ENCODE measurements at regions not wholly inside any gene's neighbourhood (a gene's known extent, or its start where the extent isn't known, plus 50 kb on each side); places are given as distances from the start of the nearest gene placed in this dataset.

DNA sequence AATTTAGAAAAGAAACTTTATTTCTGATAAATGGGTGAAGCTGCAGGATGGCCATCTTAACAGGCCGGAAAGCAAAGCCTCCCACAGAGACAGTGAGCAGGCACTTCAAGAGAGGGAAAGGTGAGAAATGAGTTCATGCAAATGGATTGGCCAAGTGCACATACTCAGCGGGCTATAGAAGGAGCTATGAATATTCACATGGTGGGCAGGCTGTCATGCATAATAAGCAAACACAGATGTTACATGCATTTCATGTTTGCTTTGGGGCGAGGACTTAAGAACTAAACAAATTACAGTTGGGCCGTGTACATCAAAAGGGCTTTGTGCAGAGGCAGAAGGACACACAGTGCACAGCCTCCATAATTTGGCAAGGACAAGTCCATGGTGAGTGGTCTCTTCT, 69.8 kb upstream of the MAL start:
- Histone ChIP-seq H4K20me1 (ENCODE audit: insufficient read depth, low read length) (no peaks in the 10 kb centered on the region), H3K4me1 (ENCODE audit: control insufficient read depth in 1 of 2, insufficient read depth in 2 of 2, low read length in 2 of 2) (no peaks in the 10 kb centered on the region), H2AFZ (ENCODE audit: insufficient read depth, low read depth, low read length, poor library complexity, severe bottlenecking) (no peak overlapping the region), H3K27me3 (ENCODE audit: control insufficient read depth in 2 of 2, insufficient read depth in 2 of 2, low read length in 2 of 2) (no peaks in the 10 kb centered on the region), H3K9ac (ENCODE audit: insufficient read depth, low read length, poor library complexity, severe bottlenecking) (no peak overlapping the region), H3K79me2 (ENCODE audit: insufficient read depth, low read length) (no peaks in the 10 kb centered on the region), H3K9me3 (replicated peaks in 1 of 2; ENCODE audit: control insufficient read depth in 1 of 2, insufficient read depth in 1 of 2, low read length in 2 of 2) (no peaks in the 10 kb centered on the region), H3K27ac (ENCODE audit: low read depth in 1 of 2, low read length in 2 of 2) (no peak overlapping the region), H3K36me3 (replicated peaks in 1 of 2; ENCODE audit: control insufficient read depth in 1 of 2, insufficient read depth in 2 of 2, low read length in 2 of 2) (no peaks in the 10 kb centered on the region), H3K4me2 (replicated peaks; ENCODE audit: extremely low read depth, low read length, poor library complexity, severe bottlenecking) (no peak overlapping the region), H3K4me3 (replicated peaks in 1 of 3; ENCODE audit: low read depth in 2 of 3, low read length in 3 of 3) (no peak overlapping the region)
- Mint-ChIP-seq H3K36me3 (no peaks in the 10 kb centered on the region), H3K4me3 (no peak overlapping the region), H3K9me3 (peaks cover 0 to 3% (median 2%) of the 10 kb centered on the region in 7 donors), H3K27ac (no peak overlapping the region), H3K4me1 (no peaks in the 10 kb centered on the region), H3K27me3 (ENCODE audit: low read depth in 3 of 3) (peaks cover 2 to 4% (median 4%) of the 10 kb centered on the region in 3 donors)
- DNase-seq = no peak
- intact Hi-C loops (cut with micrococcal nuclease) = no loop called here
- TF ChIP-seq, protein P1, sequence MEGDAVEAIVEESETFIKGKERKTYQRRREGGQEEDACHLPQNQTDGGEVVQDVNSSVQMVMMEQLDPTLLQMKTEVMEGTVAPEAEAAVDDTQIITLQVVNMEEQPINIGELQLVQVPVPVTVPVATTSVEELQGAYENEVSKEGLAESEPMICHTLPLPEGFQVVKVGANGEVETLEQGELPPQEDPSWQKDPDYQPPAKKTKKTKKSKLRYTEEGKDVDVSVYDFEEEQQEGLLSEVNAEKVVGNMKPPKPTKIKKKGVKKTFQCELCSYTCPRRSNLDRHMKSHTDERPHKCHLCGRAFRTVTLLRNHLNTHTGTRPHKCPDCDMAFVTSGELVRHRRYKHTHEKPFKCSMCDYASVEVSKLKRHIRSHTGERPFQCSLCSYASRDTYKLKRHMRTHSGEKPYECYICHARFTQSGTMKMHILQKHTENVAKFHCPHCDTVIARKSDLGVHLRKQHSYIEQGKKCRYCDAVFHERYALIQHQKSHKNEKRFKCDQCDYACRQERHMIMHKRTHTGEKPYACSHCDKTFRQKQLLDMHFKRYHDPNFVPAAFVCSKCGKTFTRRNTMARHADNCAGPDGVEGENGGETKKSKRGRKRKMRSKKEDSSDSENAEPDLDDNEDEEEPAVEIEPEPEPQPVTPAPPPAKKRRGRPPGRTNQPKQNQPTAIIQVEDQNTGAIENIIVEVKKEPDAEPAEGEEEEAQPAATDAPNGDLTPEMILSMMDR (IDR thresholded peaks at IDR 0.05) = no peak
- WGBS (ENCODE audit: insufficient coverage) = 93% methylated on average over 3 of the region's 4 CpGs

DNA sequence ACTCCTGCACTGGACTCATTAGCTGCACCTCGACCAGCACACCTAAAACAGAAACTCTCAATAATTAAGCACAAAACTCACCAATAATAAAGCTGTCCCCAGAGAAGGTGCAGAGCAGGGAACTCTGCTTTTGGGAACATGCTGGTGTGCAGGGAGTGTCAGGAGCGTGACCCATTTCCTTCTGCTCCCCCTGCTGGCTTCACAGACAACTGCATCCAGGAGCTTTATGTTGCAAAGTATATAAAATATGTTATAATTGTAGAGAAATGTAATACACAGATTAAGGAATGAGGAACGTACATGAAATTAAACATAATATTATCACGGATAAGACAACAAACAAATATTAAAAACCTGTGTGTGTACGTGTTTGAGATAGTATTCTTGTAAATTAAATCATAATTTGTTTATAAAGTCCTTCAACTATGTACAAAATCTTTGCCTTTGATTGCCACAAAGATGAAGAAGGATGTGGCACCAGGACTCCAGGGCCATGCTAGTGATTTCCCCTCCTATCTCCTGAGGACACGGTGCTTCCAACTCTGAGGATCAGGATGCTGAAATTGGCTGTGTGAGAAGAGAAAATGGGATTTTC, 68.6 kb upstream of the MAL start:
- Mint-ChIP-seq H3K27me3 (ENCODE audit: low read depth in 3 of 3) (peaks cover 4 to 6% (median 4%) of the 10 kb centered on the region in 3 donors), H3K9me3 (peaks cover 0 to 3% (median 0%) of the 10 kb centered on the region in 7 donors), H3K36me3 (no peaks in the 10 kb centered on the region), H3K4me3 (no peak overlapping the region), H3K4me1 (no peaks in the 10 kb centered on the region), H3K27ac (no peak overlapping the region)
- H3K9me3 ChIP-seq (replicated peaks in 1 of 2; ENCODE audit: control insufficient read depth in 1 of 2, insufficient read depth in 1 of 2, low read length in 2 of 2) = no peaks in the 10 kb centered on the region
- no peak overlapping the region for H2AFZ ChIP-seq (ENCODE audit: insufficient read depth, low read depth, low read length, poor library complexity, severe bottlenecking)
- DNase-seq = no peak
- no peaks in the 10 kb centered on the region for H4K20me1 ChIP-seq (ENCODE audit: insufficient read depth, low read length)
- H3K9ac ChIP-seq (ENCODE audit: insufficient read depth, low read length, poor library complexity, severe bottlenecking) = no peak overlapping the region
- H3K27ac ChIP-seq (ENCODE audit: low read depth in 1 of 2, low read length in 2 of 2) = no peak overlapping the region
- H3K4me2 ChIP-seq (replicated peaks; ENCODE audit: extremely low read depth, low read length, poor library complexity, severe bottlenecking) = no peak overlapping the region
- WGBS (ENCODE audit: insufficient coverage) = no CpG with 5 or more reads among the region's 6 CpGs
- no peaks in the 10 kb centered on the region for H3K27me3 ChIP-seq (ENCODE audit: control insufficient read depth in 2 of 2, insufficient read depth in 2 of 2, low read length in 2 of 2)
- no peaks in the 10 kb centered on the region for H3K79me2 ChIP-seq (ENCODE audit: insufficient read depth, low read length)
- no peak overlapping the region for H3K4me3 ChIP-seq (replicated peaks in 1 of 3; ENCODE audit: low read depth in 2 of 3, low read length in 3 of 3)
- no peaks in the 10 kb centered on the region for H3K4me1 ChIP-seq (ENCODE audit: control insufficient read depth in 1 of 2, insufficient read depth in 2 of 2, low read length in 2 of 2)
- intact Hi-C loops (cut with micrococcal nuclease) = no loop called here
- H3K36me3 ChIP-seq (replicated peaks in 1 of 2; ENCODE audit: control insufficient read depth in 1 of 2, insufficient read depth in 2 of 2, low read length in 2 of 2) = no peaks in the 10 kb centered on the region
- TF ChIP-seq, protein P1 (IDR thresholded peaks at IDR 0.05) = peak; percentile 94

Data from CD14-positive monocyte (primary cell).